ENCODE measurements at regions not wholly inside any gene's neighbourhood (a gene's known extent, or its start where the extent isn't known, plus 50 kb on each side); places are given as distances from the start of the nearest gene placed in this dataset.

- TF ChIP-seq CTCF (IDR thresholded peaks at IDR 0.05; ENCODE audit: low read depth, low read length, poor library complexity, severe bottlenecking) (no peak), EZH2phosphoT487 (IDR thresholded peaks at IDR 0.05; ENCODE audit: borderline replicate concordance, low read length) (no peak)
These were observed 251.1 kb downstream of the SP3 start for GRCh38 chr2:173713904-173714555.
